HCT116 (cell line): ENCODE measurements at regions not wholly inside any gene's neighbourhood (a gene's known extent, or its start where the extent isn't known, plus 50 kb on each side); places are given as distances from the start of the nearest gene placed in this dataset.

Experiments
- CEBPB ChIP-seq: IDR thresholded peaks from 2 replicates; pipeline ENCODE4 v1.6.1; 2012; ENCODE audit warnings: low read depth
- CTCF ChIP-seq, 3 experiments: fragments of 200-600 bp in 1 of 3; sonication (generic) in 1 of 3; IDR thresholded peaks in 2 of 3; conservative IDR thresholded peaks in 1 of 3; 2 replicates each; pipeline ENCODE4 v1.5.1; 2012 to 2017; ENCODE audit warnings: low read depth in 2 of 3, low read length in 2 of 3, antibody characterized with exemption in 1 of 3, borderline replicate concordance in 1 of 3, control low read depth in 1 of 3, mild to moderate bottlenecking in 1 of 3, mixed read lengths in 1 of 3, mixed run types in 1 of 3, moderate library complexity in 1 of 3; ENCODE audit not compliant: insufficient read depth in 1 of 3
- POLR2AphosphoS5 ChIP-seq: IDR thresholded peaks from 2 replicates; pipeline ENCODE4 v1.6.1; 2011; ENCODE audit warnings: mild to moderate bottlenecking, low read depth, low read length, moderate library complexity
- SRF ChIP-seq: IDR thresholded peaks from 2 replicates; pipeline ENCODE4 v1.6.1; 2012; ENCODE audit warnings: low read depth
- YY1 ChIP-seq: IDR thresholded peaks from 2 replicates; pipeline ENCODE4 v1.6.1; 2011; ENCODE audit warnings: low read length, low read depth, moderate library complexity, mild to moderate bottlenecking; ENCODE audit not compliant: insufficient replicate concordance; ENCODE audit errors: extremely low read depth

GRCh38 chr18:61129001-61129400 lies 204.2 kb upstream of the CDH20 start:
- TF ChIP-seq POLR2AphosphoS5 (no peak), CTCF (IDR thresholded peaks at IDR 0.05 in 2 of 3, conservative IDR thresholded peaks at IDR 0.05 in 1 of 3; ENCODE audit: borderline replicate concordance in 1 of 3, insufficient read depth in 1 of 3, low read depth in 2 of 3, low read length in 2 of 3) (no peak), YY1 (no peak), CEBPB (no peak), SRF (no peak)
